ENCODE measurements at regions not wholly inside any gene's neighbourhood (a gene's known extent, or its start where the extent isn't known, plus 50 kb on each side); places are given as distances from the start of the nearest gene placed in this dataset.

- H3K9me2 ChIP-seq (replicated peaks; ENCODE audit: insufficient read depth, low read length) = no peaks in the 10 kb centered on the region
- no peaks in the 10 kb centered on the region for H3K79me2 ChIP-seq (ENCODE audit: insufficient read depth, low read length)
- H3K9ac ChIP-seq (ENCODE audit: low read length) = no peak overlapping the region
- H3K9me3 ChIP-seq (ENCODE audit: insufficient read depth, low read length) = no peaks in the 10 kb centered on the region
- TF ChIP-seq CTCF (IDR thresholded peaks at IDR 0.05; ENCODE audit: insufficient read depth, low read length, poor library complexity, severe bottlenecking) = no peak
- TF ChIP-seq EZH2phosphoT487 (conservative IDR thresholded peaks at IDR 0.05; ENCODE audit: low read length) = no peak
- no peak overlapping the region for H3K27ac ChIP-seq (ENCODE audit: low read depth, low read length)
- H3F3A ChIP-seq (ENCODE audit: insufficient read depth) = no peaks in the 10 kb centered on the region
- H4K20me1 ChIP-seq (ENCODE audit: low read depth, low read length) = no peaks in the 10 kb centered on the region
- no peak overlapping the region for H3K4me3 ChIP-seq (ENCODE audit: insufficient read depth, low read length, poor library complexity, severe bottlenecking)
- H3K4me2 ChIP-seq (ENCODE audit: low read depth, low read length, poor library complexity, severe bottlenecking) = no peak overlapping the region
- H3K27me3 ChIP-seq (ENCODE audit: low read length) = no peaks in the 10 kb centered on the region
- H3K36me3 ChIP-seq (ENCODE audit: low read length) = no peaks in the 10 kb centered on the region
- no peak overlapping the region for H2AFZ ChIP-seq (ENCODE audit: low read depth, low read length, severe bottlenecking)
Observed at GRCh38 chr11:92495107-92495793, 270.6 kb downstream of the FAT3 start.

GRCh38 chr11:92500453-92500852 lies 275.8 kb downstream of the FAT3 start:
- H3F3A ChIP-seq (ENCODE audit: insufficient read depth) = no peaks in the 10 kb centered on the region
- H3K27ac ChIP-seq (ENCODE audit: low read depth, low read length) = no peak overlapping the region
- no peaks in the 10 kb centered on the region for H3K79me2 ChIP-seq (ENCODE audit: insufficient read depth, low read length)
- TF ChIP-seq CTCF (IDR thresholded peaks at IDR 0.05; ENCODE audit: insufficient read depth, low read length, poor library complexity, severe bottlenecking) = no peak
- no peak for TF ChIP-seq EZH2phosphoT487 (conservative IDR thresholded peaks at IDR 0.05; ENCODE audit: low read length)
- no peaks in the 10 kb centered on the region for H3K27me3 ChIP-seq (ENCODE audit: low read length)
- H3K36me3 ChIP-seq (ENCODE audit: low read length) = no peaks in the 10 kb centered on the region
- no peaks in the 10 kb centered on the region for H4K20me1 ChIP-seq (ENCODE audit: low read depth, low read length)
- no peak overlapping the region for H3K4me2 ChIP-seq (ENCODE audit: low read depth, low read length, poor library complexity, severe bottlenecking)
- H3K9me2 ChIP-seq (replicated peaks; ENCODE audit: insufficient read depth, low read length) = no peaks in the 10 kb centered on the region
- no peak overlapping the region for H2AFZ ChIP-seq (ENCODE audit: low read depth, low read length, severe bottlenecking)
- H3K9me3 ChIP-seq (ENCODE audit: insufficient read depth, low read length) = no peaks in the 10 kb centered on the region
- no peak overlapping the region for H3K4me3 ChIP-seq (ENCODE audit: insufficient read depth, low read length, poor library complexity, severe bottlenecking)
- no peak overlapping the region for H3K9ac ChIP-seq (ENCODE audit: low read length)

GRCh38 chr11:92501066-92501739 lies 276.6 kb downstream of the FAT3 start:
- Histone ChIP-seq H3K4me2 (ENCODE audit: low read depth, low read length, poor library complexity, severe bottlenecking) (no peak overlapping the region), H2AFZ (ENCODE audit: low read depth, low read length, severe bottlenecking) (no peak overlapping the region), H3K27ac (ENCODE audit: low read depth, low read length) (no peak overlapping the region), H3K79me2 (ENCODE audit: insufficient read depth, low read length) (no peaks in the 10 kb centered on the region), H3K4me3 (ENCODE audit: insufficient read depth, low read length, poor library complexity, severe bottlenecking) (no peak overlapping the region), H3K9me3 (ENCODE audit: insufficient read depth, low read length) (no peaks in the 10 kb centered on the region), H3K9me2 (replicated peaks; ENCODE audit: insufficient read depth, low read length) (no peaks in the 10 kb centered on the region), H3K27me3 (ENCODE audit: low read length) (no peaks in the 10 kb centered on the region), H3F3A (ENCODE audit: insufficient read depth) (no peaks in the 10 kb centered on the region), H4K20me1 (ENCODE audit: low read depth, low read length) (no peaks in the 10 kb centered on the region), H3K9ac (ENCODE audit: low read length) (no peak overlapping the region), H3K36me3 (ENCODE audit: low read length) (no peaks in the 10 kb centered on the region)
- TF ChIP-seq EZH2phosphoT487 (conservative IDR thresholded peaks at IDR 0.05; ENCODE audit: low read length) (no peak), CTCF (IDR thresholded peaks at IDR 0.05; ENCODE audit: insufficient read depth, low read length, poor library complexity, severe bottlenecking) (no peak)

Measured in SU-DHL-6 (cell line).